ENCODE measurements at regions not wholly inside any gene's neighbourhood (a gene's known extent, or its start where the extent isn't known, plus 50 kb on each side); places are given as distances from the start of the nearest gene placed in this dataset.

- Histone ChIP-seq H3K79me2 (ENCODE audit: low read length) (no peaks in the 10 kb centered on the region), H3K4me3 (ENCODE audit: low read length) (no peak overlapping the region), H3K9ac (ENCODE audit: low read length) (no peak overlapping the region), H3K4me2 (ENCODE audit: low read length) (no peak overlapping the region), H3K36me3 (replicated peaks; ENCODE audit: low read depth, low read length) (no peaks in the 10 kb centered on the region), H3K27ac (ENCODE audit: low read length) (no peak overlapping the region), H2AFZ (ENCODE audit: low read depth, low read length) (no peak overlapping the region), H3K9me3 (ENCODE audit: insufficient read depth, low read length) (no peaks in the 10 kb centered on the region), H4K20me1 (ENCODE audit: insufficient read depth, low read length) (no peaks in the 10 kb centered on the region), H3K27me3 (ENCODE audit: low read depth, low read length) (no peaks in the 10 kb centered on the region), H3K4me1 (ENCODE audit: low read length) (no peaks in the 10 kb centered on the region)
- no peak for TF ChIP-seq EZH2phosphoT487 (IDR thresholded peaks at IDR 0.05; ENCODE audit: low read depth)
- no peak for TF ChIP-seq CTCF (IDR thresholded peaks at IDR 0.05; ENCODE audit: low read depth, low read length)
Observed at GRCh38 chr12:85697003-85697402, 139.2 kb downstream of the RASSF9 start.

- H3K4me2 ChIP-seq (ENCODE audit: low read length), result no peak overlapping the region
- no peak overlapping the region for H3K9ac ChIP-seq (ENCODE audit: low read length)
- H3K79me2 ChIP-seq (ENCODE audit: low read length), result no peaks in the 10 kb centered on the region
- H3K4me1 ChIP-seq (ENCODE audit: low read length), result no peaks in the 10 kb centered on the region
- no peaks in the 10 kb centered on the region for H3K36me3 ChIP-seq (replicated peaks; ENCODE audit: low read depth, low read length)
- H2AFZ ChIP-seq (ENCODE audit: low read depth, low read length), result no peak overlapping the region
- no peaks in the 10 kb centered on the region for H3K27me3 ChIP-seq (ENCODE audit: low read depth, low read length)
- no peaks in the 10 kb centered on the region for H4K20me1 ChIP-seq (ENCODE audit: insufficient read depth, low read length)
- TF ChIP-seq EZH2phosphoT487 (IDR thresholded peaks at IDR 0.05; ENCODE audit: low read depth) (no peak), CTCF (IDR thresholded peaks at IDR 0.05; ENCODE audit: low read depth, low read length) (no peak)
- H3K9me3 ChIP-seq (ENCODE audit: insufficient read depth, low read length), result no peaks in the 10 kb centered on the region
- H3K4me3 ChIP-seq (ENCODE audit: low read length), result no peak overlapping the region
- no peak overlapping the region for H3K27ac ChIP-seq (ENCODE audit: low read length)
Observed at GRCh38 chr12:85698937-85699336, 137.3 kb downstream of the RASSF9 start.

GRCh38 chr12:85708775-85709174, 127.4 kb downstream of the RASSF9 start:
- no peaks in the 10 kb centered on the region for H3K27me3 ChIP-seq (ENCODE audit: low read depth, low read length)
- no peaks in the 10 kb centered on the region for H3K4me1 ChIP-seq (ENCODE audit: low read length)
- no peak overlapping the region for H3K4me3 ChIP-seq (ENCODE audit: low read length)
- H3K4me2 ChIP-seq (ENCODE audit: low read length), result no peak overlapping the region
- H3K9me3 ChIP-seq (ENCODE audit: insufficient read depth, low read length), result no peaks in the 10 kb centered on the region
- no peaks in the 10 kb centered on the region for H4K20me1 ChIP-seq (ENCODE audit: insufficient read depth, low read length)
- TF ChIP-seq CTCF (IDR thresholded peaks at IDR 0.05; ENCODE audit: low read depth, low read length) (no peak), EZH2phosphoT487 (IDR thresholded peaks at IDR 0.05; ENCODE audit: low read depth) (no peak)
- H3K79me2 ChIP-seq (ENCODE audit: low read length), result no peaks in the 10 kb centered on the region
- H3K27ac ChIP-seq (ENCODE audit: low read length), result no peak overlapping the region
- no peak overlapping the region for H2AFZ ChIP-seq (ENCODE audit: low read depth, low read length)
- no peaks in the 10 kb centered on the region for H3K36me3 ChIP-seq (replicated peaks; ENCODE audit: low read depth, low read length)
- no peak overlapping the region for H3K9ac ChIP-seq (ENCODE audit: low read length)

- H3K36me3 ChIP-seq (replicated peaks; ENCODE audit: low read depth, low read length), result no peaks in the 10 kb centered on the region
- no peaks in the 10 kb centered on the region for H3K4me1 ChIP-seq (ENCODE audit: low read length)
- H3K9ac ChIP-seq (ENCODE audit: low read length), result no peak overlapping the region
- no peaks in the 10 kb centered on the region for H3K79me2 ChIP-seq (ENCODE audit: low read length)
- no peak overlapping the region for H3K27ac ChIP-seq (ENCODE audit: low read length)
- H2AFZ ChIP-seq (ENCODE audit: low read depth, low read length), result no peak overlapping the region
- H3K9me3 ChIP-seq (ENCODE audit: insufficient read depth, low read length), result no peaks in the 10 kb centered on the region
- TF ChIP-seq EZH2phosphoT487 (IDR thresholded peaks at IDR 0.05; ENCODE audit: low read depth) (no peak), CTCF (IDR thresholded peaks at IDR 0.05; ENCODE audit: low read depth, low read length) (no peak)
- H3K4me3 ChIP-seq (ENCODE audit: low read length), result no peak overlapping the region
- no peaks in the 10 kb centered on the region for H3K27me3 ChIP-seq (ENCODE audit: low read depth, low read length)
- H3K4me2 ChIP-seq (ENCODE audit: low read length), result no peak overlapping the region
- H4K20me1 ChIP-seq (ENCODE audit: insufficient read depth, low read length), result no peaks in the 10 kb centered on the region
Observed at GRCh38 chr12:85711735-85712390, 124.3 kb downstream of the RASSF9 start.
